GM06990 (cell line): ENCODE measurements at regions not wholly inside any gene's neighbourhood (a gene's known extent, or its start where the extent isn't known, plus 50 kb on each side); places are given as distances from the start of the nearest gene placed in this dataset.

ENCODE experiments used
- DNase-seq: peaks from one replicate; pipeline ENCODE4 v3.0.0-alpha.2; 2011; ENCODE audit not compliant: insufficient read length; ENCODE audit errors: extremely low read depth
- H3K27me3 ChIP-seq: replicated peaks from 2 replicates; pipeline ENCODE4 v1.6.0; 2011; ENCODE audit warnings: low read length; ENCODE audit not compliant: control insufficient read depth, insufficient read depth
- H3K36me3 ChIP-seq: 2 replicates; pipeline ENCODE4 v1.5.1; 2011; ENCODE audit warnings: low read length; ENCODE audit not compliant: control insufficient read depth, insufficient read depth
- H3K4me3 ChIP-seq: replicated peaks from 2 replicates; pipeline ENCODE4 v1.5.1; 2011; ENCODE audit warnings: low read depth, mild to moderate bottlenecking, control low read depth, low read length
- TF ChIP-seq, protein P1 (sequence below): IDR thresholded peaks from 2 replicates; pipeline ENCODE4 v1.5.1; 2011; ENCODE audit warnings: low read length, control low read depth, mild to moderate bottlenecking, inconsistent platforms; ENCODE audit not compliant: insufficient read depth, poor library complexity, severe bottlenecking

DNA sequence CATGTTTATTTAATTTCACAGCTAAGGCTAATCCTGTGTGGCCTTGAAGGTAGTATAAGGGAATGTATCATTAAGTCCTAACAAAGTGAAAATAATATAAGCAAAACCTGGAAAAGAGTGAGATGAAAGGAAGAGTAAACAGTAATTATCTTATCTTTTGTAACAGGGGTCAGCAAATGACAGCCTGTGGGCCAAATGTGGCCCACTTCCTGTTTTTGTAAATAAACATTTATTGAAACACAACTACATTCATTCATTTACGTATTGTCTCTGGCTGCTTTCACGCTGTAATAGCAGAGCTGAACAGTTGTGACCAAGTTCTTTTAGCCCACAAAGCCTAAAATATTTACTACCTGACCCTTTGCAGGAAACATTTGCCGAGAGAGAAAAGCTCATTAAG lies 78.4 kb upstream of the HTR4 start:
- DNase-seq = no peak
- Histone ChIP-seq H3K27me3 (no peaks in the 10 kb centered on the region; the same call in 1 of the 2 replicates), H3K36me3 (no peaks in the 10 kb centered on the region), H3K4me3 (no peak overlapping the region)
- TF ChIP-seq, protein P1, sequence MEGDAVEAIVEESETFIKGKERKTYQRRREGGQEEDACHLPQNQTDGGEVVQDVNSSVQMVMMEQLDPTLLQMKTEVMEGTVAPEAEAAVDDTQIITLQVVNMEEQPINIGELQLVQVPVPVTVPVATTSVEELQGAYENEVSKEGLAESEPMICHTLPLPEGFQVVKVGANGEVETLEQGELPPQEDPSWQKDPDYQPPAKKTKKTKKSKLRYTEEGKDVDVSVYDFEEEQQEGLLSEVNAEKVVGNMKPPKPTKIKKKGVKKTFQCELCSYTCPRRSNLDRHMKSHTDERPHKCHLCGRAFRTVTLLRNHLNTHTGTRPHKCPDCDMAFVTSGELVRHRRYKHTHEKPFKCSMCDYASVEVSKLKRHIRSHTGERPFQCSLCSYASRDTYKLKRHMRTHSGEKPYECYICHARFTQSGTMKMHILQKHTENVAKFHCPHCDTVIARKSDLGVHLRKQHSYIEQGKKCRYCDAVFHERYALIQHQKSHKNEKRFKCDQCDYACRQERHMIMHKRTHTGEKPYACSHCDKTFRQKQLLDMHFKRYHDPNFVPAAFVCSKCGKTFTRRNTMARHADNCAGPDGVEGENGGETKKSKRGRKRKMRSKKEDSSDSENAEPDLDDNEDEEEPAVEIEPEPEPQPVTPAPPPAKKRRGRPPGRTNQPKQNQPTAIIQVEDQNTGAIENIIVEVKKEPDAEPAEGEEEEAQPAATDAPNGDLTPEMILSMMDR = no peak

DNA sequence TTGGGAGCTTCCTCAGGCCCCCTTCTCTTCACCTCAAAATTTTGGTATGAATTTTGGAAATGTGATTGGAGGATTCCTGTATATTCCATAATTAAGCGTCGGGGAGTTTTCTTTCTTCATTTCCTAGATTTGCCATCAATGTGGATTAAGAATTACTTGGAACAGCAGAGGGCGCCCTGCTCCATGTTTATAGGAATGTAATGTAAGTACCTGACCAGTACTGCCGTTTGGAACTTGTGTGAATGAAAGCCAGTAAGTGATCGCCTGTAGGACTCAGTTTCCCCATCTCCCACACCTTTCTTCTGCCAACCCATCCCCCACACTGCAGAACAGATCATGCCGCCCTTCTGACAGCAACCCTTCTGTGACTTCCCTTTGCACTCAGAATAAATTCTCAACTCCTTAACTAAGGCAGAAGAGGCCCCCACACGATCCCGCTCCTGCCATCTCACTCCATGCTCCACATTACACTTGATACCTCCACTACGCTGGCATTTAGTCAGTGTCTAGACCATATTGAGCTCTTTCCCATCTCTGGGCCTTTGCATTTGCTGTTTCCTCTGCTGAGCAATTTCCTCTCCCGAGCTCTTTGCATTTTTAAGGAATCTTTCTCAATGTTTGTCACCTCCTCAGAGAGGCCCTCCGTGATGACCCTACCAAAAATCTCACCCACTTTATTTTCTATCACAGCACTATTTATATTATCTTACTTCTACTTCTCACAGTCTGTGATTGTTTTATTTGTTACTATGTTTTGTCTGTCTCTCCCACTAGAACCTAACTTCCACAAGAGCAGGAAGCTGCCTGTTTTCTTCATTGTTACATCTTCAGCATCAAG lies 79.5 kb upstream of the HTR4 start:
- TF ChIP-seq, protein P1 = peak; percentile 63

DNA sequence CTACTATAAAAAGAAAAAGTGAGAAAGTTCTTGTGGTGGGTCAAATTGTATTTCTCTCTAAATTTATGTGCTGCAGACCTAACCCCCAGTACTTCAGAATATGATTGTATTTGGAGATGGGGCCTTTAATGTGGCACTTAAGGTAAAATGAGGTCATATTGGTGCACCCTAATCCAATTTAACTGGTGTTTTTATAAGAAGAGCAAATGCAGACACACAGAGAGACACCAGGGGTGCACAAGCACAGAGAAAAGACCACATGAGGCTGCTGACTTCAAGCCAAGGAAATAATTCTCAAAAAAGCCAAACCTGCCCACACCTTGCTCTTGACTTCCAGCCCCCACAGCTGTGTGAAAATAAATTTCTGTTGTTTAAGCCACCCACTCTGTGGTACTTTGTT lies 80.2 kb upstream of the HTR4 start:
- H3K4me3 ChIP-seq = no peak overlapping the region
- no peak for DNase-seq
- no peaks in the 10 kb centered on the region for H3K36me3 ChIP-seq
- TF ChIP-seq, protein P1 = no peak
- no peaks in the 10 kb centered on the region; the same call in 1 of the 2 replicates for H3K27me3 ChIP-seq

More for the DNA sequence above, 79.5 kb upstream of the HTR4 start:
- DNase-seq = peak; percentile 22
- Histone ChIP-seq H3K36me3 (no peaks in the 10 kb centered on the region), H3K4me3 (no peak overlapping the region), H3K27me3 (no peaks in the 10 kb centered on the region; the same call in 1 of the 2 replicates)

DNA sequence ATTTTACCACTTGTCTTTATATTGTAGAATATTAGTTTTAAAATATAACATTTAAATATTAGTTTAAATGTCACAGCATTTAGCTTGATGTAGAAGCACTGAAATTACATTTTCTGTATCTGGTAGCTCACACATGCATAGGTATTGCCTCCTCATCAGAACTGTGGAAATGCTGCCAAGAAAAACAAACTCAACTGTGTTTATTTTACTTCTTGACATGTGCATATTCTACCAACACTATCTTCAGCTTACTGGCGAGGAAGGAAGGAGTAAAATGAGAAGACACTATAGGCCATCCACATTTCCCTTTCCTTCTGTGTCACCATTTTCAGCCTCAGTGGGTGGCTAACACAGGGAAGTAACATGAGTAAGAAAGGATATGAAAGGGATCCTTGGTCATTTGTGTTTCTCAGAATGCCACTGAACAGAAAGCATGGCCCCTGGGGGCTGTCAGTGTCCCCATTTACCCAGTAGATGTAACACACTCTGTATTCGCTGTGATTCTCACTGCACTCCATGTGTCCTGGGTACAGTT lies 81.0 kb upstream of the HTR4 start:
- DNase-seq = no peak
- TF ChIP-seq, protein P1 = no peak

DNA sequence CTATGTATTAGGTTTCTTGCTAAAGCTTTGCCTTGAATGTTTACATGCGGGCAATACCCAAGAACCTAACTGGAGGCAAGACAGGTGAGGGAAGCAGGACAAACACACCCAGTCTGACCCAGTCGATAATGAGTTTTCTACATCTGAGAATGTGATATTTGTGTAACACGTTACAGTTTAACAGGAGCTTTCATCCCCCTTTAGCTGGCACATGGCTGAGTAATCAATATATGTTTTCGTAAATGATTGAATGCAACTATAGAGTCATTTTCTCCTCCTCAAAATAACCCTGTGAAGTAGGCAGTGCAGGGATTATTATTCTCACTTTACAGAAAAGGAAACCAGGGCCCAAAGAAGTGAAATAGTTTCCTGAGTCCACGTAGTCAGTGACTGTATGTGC lies 84.7 kb upstream of the HTR4 start:
- no peak overlapping the region for H3K4me3 ChIP-seq
- H3K27me3 ChIP-seq = no peaks in the 10 kb centered on the region; the same call in 1 of the 2 replicates
- no peak for DNase-seq
- H3K36me3 ChIP-seq = no peaks in the 10 kb centered on the region
- TF ChIP-seq, protein P1 = no peak

More for the DNA sequence above, 81.0 kb upstream of the HTR4 start:
- Histone ChIP-seq H3K4me3 (no peak overlapping the region), H3K36me3 (no peaks in the 10 kb centered on the region), H3K27me3 (no peaks in the 10 kb centered on the region; the same call in 1 of the 2 replicates)
